Activated gamma-delta T cell treated with Interleukin-2 at 50 U/mL for 16 hours (primary cell): ENCODE measurements at regions not wholly inside any gene's neighbourhood (a gene's known extent, or its start where the extent isn't known, plus 50 kb on each side); places are given as distances from the start of the nearest gene placed in this dataset.
"Not testable (repeated sequence)": the region's sequence is repeated elsewhere in the genome, so short reads cannot be mapped to it uniquely, and the experiment has no call there.

Experiments
- DNase-seq: peaks from one replicate; pipeline ENCODE4 v3.0.0-alpha.2; 2020

GRCh38 chr15:62218841-62219240 lies 53.8 kb upstream of the C2CD4B start:
- no peak for DNase-seq

- DNase-seq: no peak
Measured at GRCh38 chr15:62219799-62220198, 54.7 kb upstream of the C2CD4B start.

GRCh38 chr15:62223020-62223419 lies 57.9 kb upstream of the C2CD4B start:
- no peak for DNase-seq

- no peak for DNase-seq
Measured at GRCh38 chr15:62228604-62229003, 63.5 kb upstream of the C2CD4B start.

GRCh38 chr15:62231856-62232255 lies 66.8 kb upstream of the C2CD4B start:
- no peak for DNase-seq

- DNase-seq: no peak
Measured at GRCh38 chr15:62240121-62241096, 75.3 kb upstream of the C2CD4B start.

GRCh38 chr15:62241135-62241770 lies 76.2 kb upstream of the C2CD4B start:
- no peak for DNase-seq

GRCh38 chr15:62242999-62243398 lies 77.9 kb upstream of the C2CD4B start:
- no peak for DNase-seq

GRCh38 chr15:62244762-62245161 lies 79.7 kb upstream of the C2CD4B start:
- no peak for DNase-seq

GRCh38 chr15:62248277-62248984 lies 83.3 kb upstream of the C2CD4B start:
- DNase-seq: no peak

GRCh38 chr15:62249501-62249900 lies 84.4 kb upstream of the C2CD4B start:
- DNase-seq: no peak

GRCh38 chr15:62250186-62250585 lies 85.1 kb upstream of the C2CD4B start:
- DNase-seq: no peak

- DNase-seq: no peak
Measured at GRCh38 chr15:62250978-62251377, 85.9 kb upstream of the C2CD4B start.

- no peak for DNase-seq
Measured at GRCh38 chr15:62253294-62253693, 88.2 kb upstream of the C2CD4B start.

GRCh38 chr15:62254137-62254934 lies 89.3 kb upstream of the C2CD4B start:
- peak; percentile 47 for DNase-seq

GRCh38 chr15:62256430-62256829 lies 91.3 kb upstream of the C2CD4B start:
- DNase-seq: not testable (repeated sequence)

GRCh38 chr15:62257996-62258521 lies 93.0 kb upstream of the C2CD4B start:
- DNase-seq: no peak

GRCh38 chr15:62262305-62262941 lies 97.3 kb upstream of the C2CD4B start:
- DNase-seq: no peak

GRCh38 chr15:62264196-62264595 lies 99.1 kb upstream of the C2CD4B start:
- DNase-seq: no peak

GRCh38 chr15:62269504-62269903 lies 104.4 kb upstream of the C2CD4B start:
- no peak for DNase-seq

GRCh38 chr15:62270216-62270921 lies 105.3 kb upstream of the C2CD4B start:
- DNase-seq: no peak
